GM19351 (cell line): ENCODE measurements at regions not wholly inside any gene's neighbourhood (a gene's known extent, or its start where the extent isn't known, plus 50 kb on each side); places are given as distances from the start of the nearest gene placed in this dataset.
"Not testable (repeated sequence)": the region's sequence is repeated elsewhere in the genome, so short reads cannot be mapped to it uniquely, and the experiment has no call there.

Experiments used
- ATAC-seq: cut with Tn5 transposase; IDR thresholded peaks from one replicate; pipeline ENCODE4 v1.9.1; 2021; ENCODE audit warnings: mild to moderate bottlenecking, moderate library complexity; ENCODE audit not compliant: unreplicated experiment

DNA sequence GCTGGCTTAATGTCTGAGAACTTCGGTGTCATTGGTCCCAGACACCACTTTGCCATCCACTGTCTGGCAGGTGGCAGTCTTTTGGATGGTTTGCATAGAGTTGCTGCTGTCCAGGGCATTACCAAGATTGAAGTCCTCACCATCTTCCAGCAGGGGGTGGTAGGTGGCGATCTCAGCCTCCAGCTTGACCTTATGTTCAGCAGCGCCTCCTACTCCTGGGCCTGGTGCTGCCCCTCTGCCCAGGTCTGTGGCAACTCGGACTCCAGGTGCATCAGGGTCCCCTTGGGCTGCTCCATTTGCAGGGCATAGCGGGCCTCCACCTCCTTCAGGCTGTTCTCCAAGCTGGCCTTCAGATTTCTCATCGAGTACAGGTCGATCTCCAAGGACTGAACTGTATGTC lies 573.3 kb upstream of the NCAM2 start:
- ATAC-seq, result no peak

DNA sequence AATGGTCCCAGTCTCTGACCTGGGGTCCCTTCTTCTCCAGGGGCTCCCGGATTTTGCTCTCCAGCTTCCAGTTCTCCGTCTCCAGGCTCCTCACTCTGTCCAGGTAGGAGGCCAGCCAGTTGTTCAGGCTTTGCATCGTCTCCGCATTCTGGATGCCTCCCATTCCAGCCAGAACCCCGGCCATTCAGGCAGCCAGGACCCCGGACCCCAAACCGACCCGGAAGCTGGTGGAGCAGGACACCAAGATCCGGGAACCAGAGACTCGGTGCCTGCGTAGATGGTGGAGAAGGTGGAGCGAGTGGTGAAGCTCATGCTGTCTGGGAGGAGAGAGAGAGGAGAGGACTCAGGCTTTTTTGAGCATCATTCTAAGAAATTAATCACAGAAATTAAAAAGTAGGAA lies 572.4 kb upstream of the NCAM2 start:
- ATAC-seq, result no peak

DNA sequence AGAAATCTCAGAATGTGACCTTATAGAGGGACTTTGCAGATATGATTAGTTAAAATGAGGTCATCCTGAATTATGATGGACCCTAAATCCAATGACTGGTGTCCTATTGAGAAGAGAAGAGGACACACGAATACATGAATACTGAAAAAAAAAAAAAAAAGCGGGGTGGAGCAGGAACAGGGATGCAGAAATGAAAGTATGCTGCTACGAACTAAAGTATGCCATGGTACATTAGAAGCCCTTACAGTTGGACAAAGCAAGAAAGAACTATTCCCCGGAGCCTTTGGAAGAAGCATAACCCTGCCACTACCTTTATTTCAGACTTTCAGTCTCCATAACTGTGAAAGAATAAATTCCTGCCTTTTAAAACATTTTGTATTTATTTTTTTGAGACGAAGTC lies 557.9 kb upstream of the NCAM2 start:
- ATAC-seq, result no peak

DNA sequence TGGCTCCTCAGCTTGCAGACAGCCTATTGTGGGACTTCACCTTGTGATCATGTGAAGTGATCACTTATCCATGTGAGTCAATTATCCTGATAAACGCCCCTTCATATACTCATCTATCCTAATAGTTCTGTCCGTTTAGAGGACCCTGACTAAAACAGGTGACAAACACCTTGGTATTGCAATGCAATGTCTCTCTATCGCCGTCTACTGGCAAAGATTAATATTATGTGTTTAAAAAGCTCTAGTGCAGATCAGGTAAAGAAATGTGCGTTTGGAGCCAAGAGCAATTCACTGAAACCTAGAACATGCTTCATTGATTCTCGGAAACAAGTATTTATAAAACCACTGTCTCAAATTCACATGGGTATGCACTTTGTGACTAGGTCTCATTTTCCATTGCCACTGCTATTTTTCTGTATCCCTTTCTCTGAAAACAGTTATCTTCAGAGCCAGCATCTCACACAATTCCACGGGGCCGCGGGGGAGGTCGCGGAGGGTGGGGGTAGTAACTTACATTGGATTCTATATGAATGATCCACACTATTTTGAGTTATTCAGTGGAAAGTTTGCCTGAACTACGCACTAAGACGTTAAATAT lies 554.6 kb upstream of the NCAM2 start:
- ATAC-seq, result no peak

DNA sequence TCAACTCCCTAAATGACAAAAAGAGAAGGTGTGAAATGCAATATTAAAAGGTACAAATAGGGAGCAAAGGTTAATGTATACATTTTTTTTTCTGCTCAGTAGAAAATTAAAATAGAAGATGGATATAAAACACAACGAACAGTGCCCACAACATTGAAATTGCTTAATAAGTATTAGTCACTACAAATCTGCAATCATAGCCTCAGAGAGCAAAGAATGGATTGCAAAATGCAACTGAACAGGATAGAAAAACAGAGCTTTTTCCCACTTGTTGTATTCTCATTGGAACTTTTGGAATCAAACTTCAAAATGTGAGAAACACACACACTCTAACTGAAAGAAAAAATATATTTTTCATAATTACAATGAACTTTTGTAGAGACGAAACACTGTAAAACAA lies 552.2 kb upstream of the NCAM2 start:
- no peak for ATAC-seq

DNA sequence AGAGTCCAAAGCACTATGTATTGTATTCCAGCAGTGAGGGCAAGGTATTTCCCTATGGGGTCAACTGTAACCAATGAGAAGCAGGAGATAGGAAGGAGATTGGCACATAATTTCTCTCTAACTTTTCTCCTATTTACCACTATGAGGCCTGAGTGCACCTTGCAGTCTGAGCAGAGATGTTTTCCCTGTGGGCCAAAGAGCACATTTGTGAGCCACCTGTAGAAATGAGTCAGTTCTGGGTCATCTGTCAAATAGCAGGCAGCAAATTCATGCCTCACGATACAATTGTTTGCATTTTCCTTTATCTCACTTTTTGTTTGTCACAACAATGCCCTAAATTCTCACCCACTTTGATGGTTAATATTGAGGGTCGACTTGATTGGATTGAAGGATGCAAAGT lies 547.2 kb upstream of the NCAM2 start:
- no peak for ATAC-seq

DNA sequence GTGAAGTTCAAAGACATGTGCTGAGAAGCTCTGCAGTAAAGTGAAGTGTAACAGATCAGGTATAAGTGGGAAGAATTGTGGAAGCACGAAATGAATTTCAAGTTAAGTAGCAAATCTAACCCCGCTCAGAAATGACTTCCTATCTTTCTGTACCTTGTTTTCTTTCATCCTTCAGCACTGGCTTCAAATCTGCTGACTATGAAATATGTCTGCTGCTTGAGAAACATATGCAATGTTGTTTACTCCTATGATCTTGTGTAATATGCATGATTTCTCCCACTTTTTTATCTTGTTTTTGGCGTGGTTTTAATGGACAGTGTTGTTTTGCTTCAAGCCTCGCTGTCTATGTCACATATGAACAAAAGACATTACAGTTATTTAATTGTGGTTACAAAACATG lies 545.3 kb upstream of the NCAM2 start:
- no peak for ATAC-seq

DNA sequence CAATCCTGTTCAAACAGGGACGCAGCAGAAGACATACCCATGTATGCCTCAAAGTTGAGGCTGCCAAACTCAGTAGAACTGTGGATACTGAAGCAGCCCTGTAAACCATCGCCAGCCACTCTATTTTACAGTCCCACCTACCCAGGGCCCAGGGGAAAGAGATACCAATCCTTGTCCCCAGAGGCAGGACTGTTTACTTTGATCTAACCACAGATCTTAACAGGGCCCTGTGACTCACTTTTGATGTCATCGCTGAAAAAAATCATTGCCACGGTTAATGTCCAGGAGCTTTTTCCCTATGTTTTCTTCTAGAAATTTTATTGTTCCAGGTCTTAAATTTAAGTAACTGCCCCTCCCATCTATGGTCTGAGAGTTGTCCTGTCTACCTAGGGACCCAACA lies 538.4 kb upstream of the NCAM2 start:
- ATAC-seq, result no peak

DNA sequence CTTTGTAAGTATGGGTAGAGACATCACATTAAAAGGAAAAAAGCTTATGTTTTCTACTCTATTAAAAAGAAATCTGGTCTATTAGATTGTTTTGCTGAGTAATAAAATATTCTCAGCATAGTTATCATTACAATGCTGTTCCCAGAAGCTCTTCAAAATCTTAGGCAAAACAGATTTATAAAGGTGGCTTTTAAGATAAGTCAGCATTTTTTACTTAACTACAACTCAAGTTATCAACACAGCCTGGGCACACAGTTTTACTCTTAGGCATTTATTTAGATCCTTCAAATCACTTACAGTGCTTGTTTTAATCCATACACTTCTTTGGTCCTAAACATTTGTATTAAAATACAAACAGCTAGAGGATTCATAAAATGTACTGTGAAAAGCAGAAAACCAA lies 534.8 kb upstream of the NCAM2 start:
- ATAC-seq, result no peak

DNA sequence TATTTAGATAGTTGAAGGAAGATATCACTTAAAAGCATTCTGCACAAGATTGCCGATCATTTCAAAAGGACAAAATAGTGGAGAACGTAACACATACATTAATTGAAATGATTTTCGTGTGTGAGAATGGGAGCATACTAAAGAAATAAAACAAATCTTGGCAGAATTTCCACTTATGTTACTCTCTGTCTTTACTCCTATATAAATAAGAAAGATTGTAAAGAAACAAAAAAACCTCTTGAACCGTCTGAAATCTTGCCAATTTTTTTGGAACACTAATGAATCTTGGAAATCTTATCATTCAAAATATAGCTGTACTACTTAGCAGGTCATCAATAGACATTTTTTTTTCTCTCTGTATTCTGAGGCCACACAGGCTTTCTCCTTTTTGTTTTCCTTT lies 528.8 kb upstream of the NCAM2 start:
- ATAC-seq, result no peak

DNA sequence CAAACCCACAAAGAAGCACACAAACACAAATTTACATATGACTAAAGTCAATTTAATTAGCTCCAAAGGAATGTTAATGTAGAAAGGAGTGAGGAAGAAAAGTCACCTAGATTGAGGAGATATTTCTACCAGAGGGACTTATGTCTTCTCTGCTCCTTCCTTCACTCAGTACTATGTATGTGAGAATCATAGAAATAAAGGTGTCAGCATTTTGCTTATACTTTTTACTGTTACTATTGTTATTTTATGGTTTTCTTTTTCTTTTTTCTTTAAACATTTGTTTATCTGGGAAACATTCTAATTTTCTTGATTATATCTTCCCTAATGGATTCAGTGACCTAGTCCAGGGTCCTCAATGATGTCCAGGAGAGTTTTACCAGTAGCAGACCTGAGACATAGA lies 511.9 kb upstream of the NCAM2 start:
- no peak for ATAC-seq

DNA sequence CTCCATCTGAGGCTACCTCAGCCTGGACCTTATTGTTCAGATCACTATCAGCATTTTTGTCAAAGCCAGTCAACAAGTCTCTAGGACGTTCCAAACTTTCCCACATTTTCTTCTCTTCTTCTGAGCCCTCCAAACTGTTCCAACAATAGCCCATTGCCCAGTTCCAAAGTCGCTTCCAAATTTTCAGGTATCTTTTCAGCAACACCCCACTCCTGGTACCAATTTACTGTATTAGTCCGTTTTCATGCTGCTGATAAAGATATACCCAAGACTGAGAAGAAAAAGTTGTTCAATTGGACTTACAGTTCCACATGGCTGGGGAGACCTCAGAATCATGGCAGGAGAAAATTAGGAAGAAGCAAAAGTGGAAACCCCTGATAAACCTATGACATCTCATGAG lies 495.3 kb upstream of the NCAM2 start:
- not testable (repeated sequence) for ATAC-seq

DNA sequence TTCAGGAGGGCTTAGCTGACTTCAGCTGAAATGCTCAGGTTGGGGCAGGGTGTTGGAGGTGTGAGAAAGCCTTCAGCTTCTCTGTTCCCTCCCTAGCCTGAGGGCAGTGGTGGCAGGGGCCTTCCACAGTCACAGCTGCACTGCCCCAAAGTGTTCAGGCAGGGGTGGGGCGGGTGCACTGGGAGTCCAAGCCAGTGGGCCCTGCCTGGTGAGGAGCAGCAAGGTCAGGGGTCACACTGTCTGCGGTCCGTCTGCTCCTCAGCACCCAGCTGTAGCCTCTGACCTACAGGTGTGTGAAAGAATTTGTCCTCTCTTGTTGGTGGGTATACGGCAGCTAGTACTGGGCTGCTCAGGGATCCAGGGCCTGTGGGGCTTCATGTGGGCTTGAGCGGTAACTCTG lies 490.4 kb upstream of the NCAM2 start:
- ATAC-seq, result no peak

DNA sequence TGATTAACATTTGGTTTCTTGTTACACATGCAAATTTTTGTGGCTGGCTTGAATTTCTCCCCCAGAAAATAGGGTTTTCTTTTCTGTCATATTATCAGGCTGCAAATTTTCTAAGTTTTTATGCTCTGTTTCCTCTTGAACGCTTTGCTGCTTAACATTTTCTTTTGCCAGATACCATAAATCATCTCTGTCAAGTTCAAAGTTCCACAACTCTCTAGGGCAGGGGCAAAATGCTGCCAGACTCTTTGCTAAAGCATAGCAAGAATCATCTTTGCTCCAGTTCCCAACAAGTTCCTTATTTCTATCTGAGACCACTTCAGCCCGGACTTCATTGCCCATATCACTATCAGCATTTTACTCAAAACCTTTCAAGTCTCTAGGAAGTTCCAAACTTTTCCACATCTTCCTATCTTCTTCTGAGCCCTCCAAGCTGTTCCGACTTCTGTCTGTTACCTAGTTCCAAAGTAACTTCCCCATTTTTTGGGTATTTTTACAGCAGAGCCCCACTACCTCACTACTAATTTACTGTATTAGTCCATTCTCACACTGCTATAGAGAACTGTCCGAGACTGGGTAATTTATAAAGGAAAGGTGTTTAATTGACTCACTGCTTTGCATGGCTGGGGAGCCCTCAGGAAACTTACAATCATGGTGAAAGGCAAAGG lies 486.9 kb upstream of the NCAM2 start:
- no peak for ATAC-seq

DNA sequence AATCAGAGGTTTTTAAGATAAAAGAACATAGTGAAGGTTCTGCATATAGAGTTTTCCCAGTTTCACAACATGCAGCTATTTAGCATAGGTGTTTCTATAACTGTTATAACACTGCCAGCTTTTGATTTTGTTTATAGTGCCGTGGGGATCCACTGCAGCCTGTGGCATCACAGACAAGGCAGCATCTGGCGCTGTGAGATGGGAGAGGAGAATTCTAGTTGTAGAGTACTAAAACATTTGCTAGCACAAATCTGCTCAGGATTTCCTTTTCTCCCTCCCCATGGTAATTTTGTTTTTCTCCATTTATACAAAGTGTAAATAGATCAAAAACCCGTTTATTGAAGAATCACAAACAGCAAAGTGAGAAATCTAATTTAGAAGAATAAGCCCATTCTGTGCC lies 482.8 kb upstream of the NCAM2 start:
- no peak for ATAC-seq

DNA sequence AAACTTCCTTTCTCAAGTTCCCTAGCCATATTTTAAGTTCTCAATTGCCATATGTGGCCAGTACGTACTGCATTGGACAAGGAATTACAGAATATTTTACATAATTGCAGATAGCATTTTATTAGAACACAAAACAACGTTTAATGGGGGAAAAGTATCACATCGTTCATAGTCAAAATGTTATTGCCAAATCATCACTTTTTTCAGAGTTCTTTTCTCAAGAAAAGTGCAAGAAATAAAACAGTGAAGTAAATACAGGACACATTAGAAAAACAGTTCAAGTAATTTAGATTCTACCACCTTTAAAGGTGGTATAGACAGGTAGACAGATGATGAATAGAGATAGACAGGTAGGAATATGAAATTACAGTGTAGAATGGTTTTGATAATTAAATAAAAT lies 479.1 kb upstream of the NCAM2 start:
- no peak for ATAC-seq

DNA sequence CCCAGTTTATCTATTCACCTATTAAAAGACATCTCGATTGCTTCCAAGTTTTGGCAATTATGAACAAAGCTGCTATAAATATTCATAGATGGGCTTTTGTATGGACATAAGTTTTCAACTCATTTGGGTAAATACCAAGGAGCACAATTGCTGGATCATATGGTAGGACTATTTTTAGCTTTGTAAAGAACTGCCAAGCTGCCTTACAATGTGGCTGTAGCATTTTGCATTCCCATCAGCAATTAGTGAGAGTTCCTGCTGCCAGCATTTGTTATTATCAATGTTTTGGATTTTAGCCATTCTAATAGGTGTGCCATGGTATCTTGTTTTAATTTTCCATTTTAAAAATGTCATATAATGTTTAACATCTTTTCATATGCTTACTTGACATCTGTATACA lies 475.6 kb upstream of the NCAM2 start:
- ATAC-seq, result no peak

DNA sequence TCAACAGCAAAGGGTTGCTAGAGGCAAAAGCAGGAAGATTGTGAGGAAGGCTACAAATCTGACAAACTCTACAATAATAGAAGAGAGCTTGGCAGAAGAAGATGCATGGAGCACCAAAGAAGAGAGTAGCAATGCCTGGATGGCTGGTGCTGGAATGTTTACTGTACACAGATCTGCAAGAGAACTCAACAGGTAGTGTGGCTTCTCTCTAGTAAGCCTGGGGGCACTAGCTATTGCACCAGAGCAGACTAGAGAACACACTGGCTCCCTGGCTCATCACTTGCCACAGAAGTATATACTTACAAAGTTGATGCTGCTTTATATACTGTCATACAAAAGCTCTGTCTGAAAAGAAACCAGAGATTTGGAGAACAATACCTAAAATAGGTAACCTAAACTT lies 475.0 kb upstream of the NCAM2 start:
- no peak for ATAC-seq

DNA sequence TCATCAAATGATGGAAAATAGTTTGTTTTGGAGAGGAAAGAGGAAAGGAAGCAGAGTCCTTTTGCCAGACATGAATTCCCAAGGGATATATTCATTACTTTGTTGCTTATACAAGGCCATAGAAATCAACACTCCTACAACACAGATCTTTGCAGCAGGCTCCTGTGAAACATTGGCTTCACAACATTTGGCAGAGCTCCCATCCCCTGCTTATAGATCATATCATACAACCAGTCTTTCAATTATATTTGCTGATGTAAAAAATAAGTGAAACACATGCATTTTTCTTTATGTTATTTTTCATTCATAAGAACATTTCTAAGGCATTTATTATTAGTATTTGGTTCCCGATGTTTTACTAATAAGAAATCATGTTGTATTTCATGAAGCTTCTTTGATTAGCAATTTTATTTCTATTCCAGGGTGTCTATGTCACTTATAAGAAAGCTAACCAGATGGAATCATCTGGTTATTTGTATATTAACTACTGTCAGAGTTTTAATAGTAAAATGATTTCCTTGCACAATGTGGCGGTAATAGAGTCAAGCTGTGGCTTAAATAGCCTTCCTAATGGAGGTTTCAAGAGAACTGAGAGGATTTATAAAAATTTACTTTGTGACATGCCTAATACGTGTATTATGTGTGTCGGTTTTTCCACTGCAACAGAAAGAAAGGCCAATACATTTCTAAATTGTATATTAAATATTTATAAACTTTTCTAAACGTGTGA lies 470.3 kb upstream of the NCAM2 start:
- ATAC-seq, result no peak

DNA sequence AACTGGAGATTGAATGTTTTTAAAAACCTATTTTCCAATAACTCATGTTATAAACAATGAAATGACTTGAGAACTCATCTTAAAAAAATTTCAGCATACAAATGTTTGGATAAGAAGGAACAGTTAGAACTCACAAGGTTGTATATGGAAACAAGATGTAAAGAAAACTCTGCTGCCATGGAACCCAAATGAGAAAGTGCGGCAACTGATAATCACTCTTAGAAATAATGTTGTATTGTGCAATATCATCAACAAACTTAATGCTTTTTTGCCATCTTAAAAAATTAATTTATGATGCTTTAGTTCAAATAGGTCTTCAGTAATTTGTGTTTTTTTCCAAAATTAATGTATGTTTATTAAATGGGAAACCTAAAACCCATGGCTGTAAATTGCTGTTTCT lies 461.1 kb upstream of the NCAM2 start:
- ATAC-seq, result no peak

DNA sequence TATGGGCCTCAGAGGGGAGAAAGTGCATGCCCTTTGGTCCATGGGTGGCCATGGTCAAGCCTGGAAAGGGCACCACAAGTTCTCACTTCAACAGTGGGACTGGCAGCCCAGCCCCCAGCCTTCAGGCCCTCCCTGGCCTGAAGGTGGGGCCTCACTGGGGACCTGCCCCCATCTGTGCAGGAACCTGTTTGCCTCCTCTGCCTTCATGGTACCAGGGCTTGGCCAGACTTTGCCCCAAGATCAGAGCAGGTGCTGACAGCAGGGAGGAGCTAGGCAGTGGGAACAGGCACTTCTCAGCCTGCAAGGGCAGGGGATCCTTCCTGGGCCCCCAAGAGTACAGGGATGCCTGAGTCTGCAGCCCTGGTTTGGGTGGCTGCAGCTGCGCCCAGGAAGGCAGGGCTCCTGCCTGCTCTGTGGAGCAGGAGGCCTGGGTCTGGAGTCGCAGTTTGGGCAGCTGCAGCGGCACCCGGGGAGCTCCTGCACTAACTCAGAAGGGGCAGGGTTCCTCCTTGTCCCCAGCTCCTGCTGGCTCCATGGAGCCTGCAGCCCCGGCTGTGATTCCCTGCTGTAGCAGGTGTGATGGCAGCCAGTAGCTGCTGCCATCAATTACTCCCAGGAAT lies 460.1 kb upstream of the NCAM2 start:
- ATAC-seq, result no peak

DNA sequence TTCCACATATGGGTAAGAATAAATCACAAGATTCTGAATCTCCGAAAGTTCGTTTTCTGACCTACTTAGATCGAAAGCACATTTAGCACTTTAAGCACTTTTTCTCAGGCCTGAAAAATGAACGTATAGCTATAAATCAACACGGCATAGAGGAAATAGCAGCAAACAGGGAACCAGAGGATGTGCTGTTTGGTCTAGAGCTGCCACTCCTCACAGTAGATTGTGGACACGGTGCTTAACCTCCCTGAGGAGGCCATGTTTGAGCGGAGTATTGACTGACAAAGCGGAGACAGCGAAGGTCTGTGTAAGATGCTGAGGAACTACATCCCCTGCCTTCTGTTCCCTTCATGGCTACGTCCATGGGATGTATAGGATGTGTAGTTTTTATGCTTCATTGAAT lies 452.8 kb upstream of the NCAM2 start:
- ATAC-seq, result no peak
